ENCODE measurements at regions not wholly inside any gene's neighbourhood (a gene's known extent, or its start where the extent isn't known, plus 50 kb on each side); places are given as distances from the start of the nearest gene placed in this dataset.

DNA sequence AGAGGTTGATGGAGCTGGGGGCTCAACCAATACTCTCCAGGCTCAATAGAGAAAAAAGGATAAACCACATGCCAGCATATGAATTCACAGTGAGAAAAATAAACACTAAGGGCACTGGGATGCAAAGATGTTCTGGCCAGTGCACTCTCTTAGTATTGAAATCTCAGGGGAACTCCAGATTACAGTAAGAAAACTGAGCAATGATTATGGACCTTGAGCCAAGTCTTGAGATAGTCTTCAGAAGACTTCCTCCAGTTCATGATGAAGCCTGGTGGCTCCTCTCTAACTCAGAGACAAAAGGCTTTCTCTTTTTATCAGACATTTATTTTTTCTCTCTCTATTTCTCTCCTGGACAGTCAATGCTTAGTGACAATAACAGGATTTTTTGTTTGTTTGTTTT lies 139.8 kb upstream of the SPEF2 start:
- no peak for DNase-seq

DNA sequence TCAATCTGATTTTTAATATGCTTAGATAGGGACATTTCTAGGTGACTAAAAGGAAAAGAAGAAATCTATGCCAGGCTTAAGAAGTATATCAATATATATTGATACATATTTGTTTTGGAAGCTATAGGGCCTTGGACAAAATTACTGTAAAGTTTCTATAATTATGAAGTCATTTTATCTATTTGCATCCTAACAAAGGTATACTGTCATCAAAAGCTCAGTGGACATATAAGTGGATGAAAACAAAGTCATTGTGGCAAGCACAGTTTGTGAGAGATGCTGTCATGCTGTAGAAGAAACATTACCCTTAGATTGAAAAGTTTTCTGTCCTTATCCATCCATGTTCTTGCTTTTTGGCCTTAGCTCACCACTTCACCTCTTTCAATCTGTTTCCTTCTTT lies 140.3 kb upstream of the SPEF2 start:
- no peak for DNase-seq

DNA sequence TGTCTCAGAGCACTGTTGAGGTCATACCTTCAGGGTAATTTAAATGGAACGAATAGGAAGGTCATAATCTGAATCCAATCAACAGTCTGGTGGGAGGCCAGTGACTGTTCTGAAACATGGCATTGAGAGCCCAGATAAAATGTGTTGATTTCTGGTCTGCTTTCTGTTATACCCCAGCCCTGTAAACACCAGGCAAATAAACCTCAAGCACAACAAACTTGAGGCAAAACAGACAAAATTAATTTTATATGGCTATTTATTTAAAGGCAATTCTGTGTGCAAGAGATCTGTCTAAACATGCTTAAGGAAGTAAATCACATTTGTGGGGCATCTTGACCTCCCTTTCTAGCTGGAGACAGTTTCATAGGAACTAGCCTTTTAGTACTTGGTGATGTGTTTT lies 140.9 kb upstream of the SPEF2 start:
- DNase-seq, result no peak

DNA sequence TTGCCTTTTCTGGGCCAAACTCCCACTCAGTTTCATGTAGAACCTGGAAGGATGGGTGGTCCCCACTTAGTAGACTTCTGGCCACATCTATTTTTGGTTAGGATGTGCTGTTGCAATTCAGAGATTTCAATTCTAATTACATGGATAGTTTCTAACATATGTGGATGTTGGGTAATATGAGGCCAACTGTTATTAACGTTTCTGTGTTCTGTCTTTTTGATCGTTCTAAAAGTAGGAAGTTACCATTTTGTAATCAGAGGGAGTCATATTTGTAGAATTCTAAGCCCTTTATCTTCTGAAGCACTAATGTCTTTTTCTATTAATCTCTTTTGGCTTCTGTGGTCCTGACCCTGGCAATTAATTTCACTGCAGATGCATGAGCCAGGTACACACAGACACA lies 141.6 kb upstream of the SPEF2 start:
- no peak for DNase-seq

DNA sequence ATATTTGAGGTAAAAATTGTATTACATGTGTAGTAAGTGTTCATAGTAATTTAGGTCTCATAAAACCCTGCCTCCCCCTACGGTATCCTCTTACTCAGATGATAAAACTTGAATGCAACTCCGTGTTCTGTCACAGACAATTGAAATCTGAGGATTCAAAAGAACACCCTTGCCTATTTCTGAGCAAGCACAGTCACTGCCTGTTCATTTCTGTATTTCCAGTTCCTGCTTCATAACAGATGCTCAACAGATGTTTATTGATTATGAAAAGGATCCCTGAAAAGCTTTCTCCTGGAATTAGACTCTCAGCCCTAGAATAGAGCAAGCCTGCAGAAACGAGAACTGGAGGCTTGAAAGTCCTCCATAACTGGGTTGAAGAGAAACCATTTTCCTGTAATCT lies 144.1 kb upstream of the SPEF2 start:
- no peak for DNase-seq

DNA sequence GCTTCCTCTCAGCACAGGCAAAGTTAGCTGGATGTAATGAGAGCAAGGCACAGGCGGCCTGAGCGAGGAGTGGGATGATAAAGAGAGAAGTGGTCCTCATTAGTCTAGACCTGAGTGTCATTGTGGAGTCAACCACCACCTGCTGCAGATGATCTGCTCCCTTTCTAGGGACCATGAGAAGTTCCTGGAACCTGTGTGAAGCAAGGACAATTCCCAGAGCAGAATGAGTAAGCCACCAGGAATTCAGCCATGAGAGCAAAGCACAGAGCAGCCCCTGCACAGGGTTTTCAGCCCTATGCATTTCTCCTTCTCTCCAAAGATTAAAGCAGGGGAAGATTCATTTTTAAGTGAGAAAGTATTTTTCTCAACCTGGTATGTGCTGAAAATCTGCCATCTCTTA lies 146.8 kb upstream of the SPEF2 start:
- DNase-seq, result peak; percentile 7

DNA sequence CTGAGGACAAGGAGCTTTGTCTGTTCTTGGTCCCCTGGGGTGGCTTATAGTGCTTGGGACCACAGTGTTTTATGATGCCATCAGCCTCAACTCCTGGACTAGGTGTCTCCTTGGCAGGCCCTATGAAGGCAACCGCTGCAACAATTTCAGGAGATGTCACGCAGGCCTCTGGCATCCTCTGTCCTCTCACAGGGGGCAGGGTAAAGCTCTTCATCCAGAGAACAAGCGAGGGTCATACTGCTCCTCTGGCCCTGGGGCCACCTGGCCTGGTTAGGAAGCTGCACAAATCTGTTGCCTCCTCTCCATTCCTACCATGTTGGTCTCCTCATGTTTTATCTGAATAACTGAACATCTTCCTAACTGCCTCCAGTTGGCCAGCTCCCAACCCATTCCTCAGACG lies 148.9 kb upstream of the SPEF2 start:
- no peak for DNase-seq

DNA sequence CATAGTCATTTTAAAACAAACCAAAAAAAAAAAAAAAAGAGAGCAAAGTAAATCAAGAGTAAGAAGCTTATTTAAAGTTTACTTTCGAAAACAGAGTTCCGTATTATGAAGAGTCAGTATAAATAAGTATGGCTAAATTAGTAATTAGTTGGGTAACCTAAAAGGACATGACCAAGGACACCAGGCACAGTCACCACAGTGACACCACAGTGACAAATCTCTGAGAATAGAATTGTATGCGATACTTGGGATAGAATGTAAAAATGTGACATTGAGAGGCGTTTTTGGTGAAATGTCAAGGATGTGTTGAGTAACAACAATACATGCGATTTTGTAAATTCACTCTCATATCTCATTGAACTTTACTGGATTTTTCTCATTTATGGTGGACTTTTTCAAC lies 150.9 kb upstream of the SPEF2 start:
- DNase-seq, result no peak

DNA sequence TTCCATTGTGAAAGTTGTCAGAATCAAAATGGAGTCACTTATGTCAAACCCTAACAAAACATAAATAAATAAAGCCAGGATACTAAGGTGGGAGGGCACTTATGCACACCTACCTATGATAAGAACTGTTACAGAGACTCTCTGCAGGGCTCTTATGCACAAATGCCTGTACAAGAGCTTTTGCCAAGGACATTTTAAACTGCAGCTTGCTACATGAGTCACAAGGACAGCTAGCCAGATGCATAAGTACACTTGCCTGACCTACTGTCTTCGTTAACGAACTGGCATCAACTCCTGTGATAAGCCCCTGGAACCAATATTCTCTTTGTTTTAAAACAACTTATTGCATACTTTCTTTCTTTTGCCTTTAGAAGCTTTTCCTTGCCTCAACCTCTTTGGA lies 152.9 kb upstream of the SPEF2 start:
- DNase-seq, result no peak

DNA sequence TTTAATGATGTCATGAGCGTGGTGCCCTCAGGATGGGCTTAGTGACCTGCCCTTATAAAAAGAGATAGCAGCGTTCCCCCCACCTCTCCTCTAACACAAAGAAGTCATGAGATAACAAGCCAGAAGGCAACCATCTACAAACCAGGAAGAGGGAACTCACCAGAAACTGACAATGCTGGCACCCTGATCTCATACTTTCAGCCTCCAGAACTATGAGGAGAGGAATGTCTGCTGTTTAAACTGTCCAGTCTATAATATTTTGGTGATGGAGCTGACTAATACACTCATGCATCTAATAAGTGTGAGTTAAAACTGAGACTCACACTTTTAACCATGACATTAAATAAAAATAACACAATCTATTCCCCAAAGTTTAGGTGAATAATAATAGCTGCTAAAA lies 156.1 kb upstream of the SPEF2 start:
- DNase-seq, result no peak

DNA sequence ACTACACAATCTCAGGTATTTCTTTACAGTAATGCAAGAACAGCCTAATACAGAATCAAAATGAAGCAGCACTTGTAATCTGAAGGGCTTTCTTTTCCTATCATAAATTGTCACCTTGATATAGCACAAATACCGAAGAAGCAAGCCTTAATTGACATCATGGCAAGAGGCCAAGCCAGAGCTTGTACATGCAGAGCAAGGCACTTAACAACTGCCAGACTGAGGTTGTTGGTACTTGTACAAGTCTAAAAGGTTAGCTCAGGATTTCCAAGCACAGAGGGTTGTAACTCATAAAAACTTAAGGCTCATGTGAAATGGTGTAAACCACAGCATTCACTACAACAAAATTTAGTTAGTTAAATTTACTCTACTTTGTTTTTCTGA lies 158.8 kb upstream of the SPEF2 start:
- DNase-seq, result peak; percentile 18

DNA sequence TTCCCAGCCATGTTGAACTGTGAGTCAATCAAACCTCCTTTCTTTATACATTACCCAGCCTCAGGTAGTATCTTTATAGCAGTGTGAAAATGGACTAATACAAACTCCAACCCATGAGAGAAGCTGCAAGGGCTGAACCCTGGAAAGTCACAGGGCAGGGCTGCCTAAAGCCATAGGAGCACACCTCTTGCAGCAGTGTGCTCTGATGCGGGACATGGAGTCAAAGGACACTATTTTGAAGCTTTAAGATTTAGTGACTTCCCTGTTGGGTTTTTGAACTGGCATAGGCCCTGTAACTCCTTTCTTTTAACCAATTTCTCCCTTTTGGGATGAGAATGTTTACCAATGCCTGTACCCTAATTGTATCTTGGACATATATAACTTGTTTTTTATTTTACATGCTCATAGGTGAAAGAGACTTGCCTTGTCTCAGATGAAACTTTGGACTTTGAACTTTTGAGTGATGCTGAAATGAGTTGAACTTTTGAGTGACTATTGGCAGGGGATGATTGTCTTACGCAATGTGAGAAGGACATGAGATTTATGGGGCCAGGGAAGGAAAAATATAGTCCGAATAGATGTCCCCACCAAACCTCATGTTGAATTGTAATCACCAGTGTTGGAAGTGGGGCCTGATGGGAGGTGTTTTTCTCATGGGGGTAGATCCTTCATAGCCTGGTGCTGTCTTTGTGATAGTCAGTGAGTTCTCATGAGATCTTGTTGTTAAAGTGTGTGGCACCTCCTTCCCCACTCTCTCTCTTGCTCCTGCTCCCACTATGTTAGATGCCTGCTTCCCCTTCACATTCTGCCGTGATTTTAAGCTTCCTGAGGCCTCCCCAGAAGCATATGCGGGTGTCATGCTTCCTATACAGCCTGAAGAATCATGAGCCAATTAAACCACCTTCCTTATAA lies 159.5 kb upstream of the SPEF2 start:
- DNase-seq, result no peak

DNA sequence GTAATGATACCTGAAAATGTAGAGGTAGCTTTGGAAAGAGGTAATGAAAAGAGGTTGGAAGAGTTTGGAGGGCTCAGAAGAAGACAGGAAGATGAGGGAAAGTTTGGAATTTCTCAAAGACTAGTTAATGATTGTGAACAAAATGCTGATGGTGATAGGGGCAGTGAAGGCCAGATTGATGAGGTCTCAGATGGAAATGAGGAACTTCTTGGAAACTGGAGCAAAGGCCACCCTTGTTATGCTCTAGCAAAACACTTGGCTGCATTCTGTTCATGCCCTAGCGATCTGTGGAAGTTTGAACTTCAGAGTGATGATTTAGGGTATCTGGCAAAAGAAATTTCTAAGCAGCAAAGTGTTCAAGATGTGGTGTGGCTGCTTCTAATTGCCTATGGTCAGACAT lies 161.2 kb upstream of the SPEF2 start:
- no peak for DNase-seq

DNA sequence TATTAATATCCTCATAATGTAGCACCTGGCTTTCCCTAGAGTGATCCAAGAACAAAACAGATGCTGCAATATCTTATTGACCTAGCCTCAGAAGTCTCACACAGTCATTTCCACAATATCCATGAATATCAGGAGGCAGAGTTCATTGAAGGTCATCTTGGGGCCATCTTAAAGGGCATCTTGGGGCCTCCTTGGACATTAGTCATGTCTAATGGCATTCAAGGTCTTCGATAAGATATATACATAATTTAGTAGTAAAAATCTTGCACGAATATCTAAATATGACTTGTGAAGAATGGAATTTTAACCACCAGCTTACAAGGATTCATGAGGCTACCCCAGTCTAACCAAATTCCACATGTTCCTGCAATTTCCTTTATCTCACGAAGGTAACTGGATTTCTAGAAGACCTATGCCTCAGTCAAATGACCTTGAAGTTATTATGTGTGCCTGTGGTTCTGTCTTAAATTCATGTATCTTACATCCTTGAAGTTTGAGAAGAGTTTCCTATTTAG lies 163.6 kb upstream of the SPEF2 start:
- DNase-seq, result no peak

DNA sequence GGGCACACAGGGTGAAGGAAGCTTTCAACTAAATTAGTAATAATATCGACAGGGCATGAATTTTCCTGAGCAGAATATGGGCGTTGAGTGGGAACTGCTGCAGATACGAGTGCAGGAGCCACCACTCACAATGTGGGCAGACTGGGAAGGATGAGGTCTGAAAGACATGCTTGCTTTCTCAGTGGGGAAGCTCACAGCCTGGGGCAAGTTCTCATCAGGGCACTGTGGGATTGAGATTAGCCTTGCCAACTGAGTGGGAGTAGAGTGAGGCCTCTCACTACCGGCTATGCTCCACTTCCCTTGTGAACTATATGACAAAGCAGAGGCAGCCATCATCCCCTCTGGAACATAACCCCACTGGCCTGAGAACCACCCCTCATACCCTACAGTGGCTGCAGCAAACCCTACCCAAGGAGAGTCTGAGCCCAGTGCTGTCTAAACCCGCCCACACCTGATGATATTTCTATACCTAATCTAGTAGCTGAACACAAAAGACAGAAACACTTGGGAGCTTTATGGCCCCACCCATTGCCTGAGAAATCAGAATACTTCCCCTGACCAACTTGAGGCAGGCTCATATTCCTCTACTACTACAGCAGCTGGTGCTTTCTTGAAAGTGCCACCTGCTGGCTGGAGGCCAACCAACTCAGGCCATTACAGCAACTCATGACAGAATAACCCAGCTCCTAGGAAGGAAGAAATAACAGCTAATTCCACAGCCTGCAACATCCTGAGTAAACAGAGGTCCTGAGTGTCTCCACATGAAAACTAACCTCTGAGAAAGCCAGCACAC lies 173.7 kb upstream of the SPEF2 start:
- peak; percentile 2 for DNase-seq

DNA sequence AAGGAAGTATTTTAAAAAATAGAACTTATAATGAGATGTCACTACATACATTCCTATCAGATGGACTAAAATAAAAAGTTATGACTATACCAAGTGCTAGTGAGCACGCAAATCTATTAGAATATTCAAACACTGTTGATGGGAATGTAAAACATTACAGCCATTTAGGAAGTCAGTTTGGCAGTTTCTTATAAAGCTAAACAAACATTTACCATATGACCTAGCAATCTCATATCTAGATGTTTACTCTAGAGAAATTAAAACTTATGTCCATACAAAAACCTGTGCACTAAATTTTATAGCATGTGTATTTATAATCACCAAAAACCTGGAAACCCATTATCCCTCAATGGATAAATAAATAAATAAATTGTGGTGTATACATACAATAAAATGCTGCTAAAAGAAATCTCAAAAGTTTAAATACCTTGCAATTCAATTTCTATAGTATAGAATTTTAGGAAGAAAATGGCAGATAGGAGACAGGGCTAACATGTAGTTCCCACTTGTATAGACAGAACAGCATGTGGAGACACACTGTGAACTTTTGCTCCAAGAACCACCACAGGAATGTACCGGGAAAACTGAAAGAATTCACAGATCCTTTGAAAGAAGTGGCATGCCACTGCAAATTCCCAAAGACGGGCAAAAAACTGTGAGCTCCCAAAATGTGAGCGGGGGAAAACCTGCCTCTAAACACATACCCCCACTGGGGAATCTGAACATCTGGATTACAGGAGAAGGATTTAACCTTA lies 174.6 kb upstream of the SPEF2 start:
- DNase-seq, result no peak

DNA sequence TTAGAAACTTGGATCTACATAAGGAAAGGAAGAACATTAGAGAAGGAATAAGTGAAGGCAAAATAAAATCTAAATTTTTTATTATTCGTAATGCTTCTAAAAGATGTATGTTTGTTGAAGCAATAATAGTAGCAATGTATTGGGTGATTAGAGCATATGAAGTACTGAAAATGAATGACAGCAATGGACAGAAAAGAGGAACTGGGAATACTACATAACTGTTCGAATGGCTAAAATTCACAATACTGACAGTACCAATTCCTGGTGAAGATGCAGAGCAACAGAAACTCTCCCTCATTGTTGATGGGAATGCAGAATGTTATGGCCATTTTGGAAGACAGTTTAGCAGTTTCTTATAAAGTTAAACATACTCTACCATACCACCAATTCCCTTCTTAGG lies 177.3 kb upstream of the SPEF2 start:
- no peak for DNase-seq

DNA sequence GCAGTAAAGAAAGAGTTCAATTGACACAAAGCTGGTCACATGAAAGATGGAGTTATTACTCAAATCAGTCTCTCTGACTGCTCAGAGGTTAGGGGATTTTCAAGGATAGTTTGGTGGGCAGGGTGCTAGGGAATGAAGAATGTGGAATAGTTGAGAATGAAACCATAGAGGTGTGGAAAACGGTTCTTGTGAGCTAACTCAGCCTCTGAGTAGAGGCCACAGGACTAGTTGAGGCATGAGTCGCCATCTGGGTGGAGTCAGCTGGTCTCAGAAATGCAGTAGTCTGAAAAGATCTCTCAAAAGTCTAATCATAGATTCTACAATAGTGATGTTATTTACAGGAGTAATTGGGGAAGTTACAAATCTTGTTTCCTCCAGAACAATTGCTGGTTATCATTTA lies 178.9 kb upstream of the SPEF2 start:
- no peak for DNase-seq

DNA sequence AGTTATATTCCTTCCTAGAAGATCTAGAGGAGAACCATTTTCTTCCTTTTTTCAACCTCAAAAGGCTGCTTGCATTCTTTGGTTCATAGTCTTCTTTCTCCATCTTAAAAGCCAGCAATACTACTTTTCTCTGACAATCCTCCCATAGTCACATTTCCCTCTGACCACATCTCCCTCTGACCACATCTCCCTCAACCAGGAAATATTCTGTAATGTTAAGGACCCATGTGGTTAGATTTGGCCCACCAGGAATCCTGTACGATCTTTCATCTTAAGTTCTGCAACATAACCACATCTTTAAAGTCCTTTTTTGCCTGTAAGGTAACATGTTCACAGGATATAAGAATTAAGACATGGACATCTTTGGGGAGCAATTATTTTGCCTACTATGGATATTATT lies 179.4 kb upstream of the SPEF2 start:
- no peak for DNase-seq

DNA sequence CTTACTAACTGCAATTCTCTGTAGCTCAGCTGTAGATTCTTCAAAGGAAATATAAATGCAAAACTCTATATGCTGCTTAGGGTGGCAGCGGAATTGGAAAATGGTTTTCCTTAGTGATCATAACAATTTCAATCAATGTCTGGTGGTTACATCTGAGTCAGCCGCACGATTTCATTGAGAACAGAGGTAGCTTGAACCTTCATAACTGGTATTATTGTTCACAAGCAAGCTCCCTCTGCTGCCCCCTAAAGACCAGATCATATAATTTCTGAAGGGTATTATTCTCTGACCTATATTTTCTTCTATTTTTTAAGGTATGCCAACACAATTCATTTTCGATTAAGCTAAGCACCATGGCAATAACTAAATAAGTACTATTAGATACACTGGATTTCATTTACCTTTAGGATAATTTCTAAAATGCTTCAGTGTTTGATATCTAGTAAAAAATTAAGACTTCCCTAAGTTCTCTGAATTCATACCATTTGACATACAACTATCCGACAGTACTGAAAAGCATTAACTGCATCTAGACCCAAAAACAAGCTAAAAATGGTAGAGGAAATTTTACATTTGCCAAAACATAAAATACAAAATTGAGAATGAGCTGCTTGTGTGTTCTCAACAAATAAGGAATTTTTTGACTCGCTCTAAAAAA lies 181.1 kb upstream of the SPEF2 start:
- DNase-seq, result peak; percentile 75

DNA sequence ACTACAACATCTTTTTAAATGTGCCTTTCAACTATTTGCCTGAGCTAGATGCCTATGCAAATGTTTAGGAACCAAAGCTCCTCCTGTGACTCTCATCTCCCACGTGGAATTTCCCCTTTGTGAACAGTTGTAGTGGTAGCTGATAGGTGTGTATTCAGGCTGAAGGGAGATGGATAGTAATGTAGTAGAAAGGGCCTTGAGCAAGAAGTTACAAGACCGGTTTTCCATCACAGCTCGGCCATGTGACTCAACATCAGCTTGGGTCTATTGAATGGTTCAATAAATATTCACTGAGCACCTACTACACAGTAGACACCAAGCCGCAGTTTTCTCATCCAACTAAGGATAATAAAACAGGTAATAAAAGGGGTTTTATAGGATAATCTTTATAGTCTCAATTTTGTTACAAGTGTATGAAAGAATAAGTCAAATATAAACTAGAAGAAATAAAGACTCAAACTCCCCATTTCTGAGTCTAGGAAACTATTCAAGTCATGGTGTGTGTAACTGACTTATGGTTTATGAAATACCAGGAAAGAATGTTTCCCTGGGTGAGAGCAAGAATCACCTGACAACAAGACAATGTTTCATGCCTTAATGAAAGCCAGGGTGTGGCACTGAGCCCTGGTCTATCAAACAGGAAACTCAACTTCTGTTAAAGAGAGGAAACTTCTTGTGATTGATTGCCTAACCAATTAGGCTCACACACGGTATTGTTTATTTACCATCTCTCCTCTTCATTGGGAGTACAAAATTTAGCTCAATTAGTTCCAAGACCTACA lies 187.1 kb upstream of the SPEF2 start:
- peak; percentile 23 for DNase-seq

DNA sequence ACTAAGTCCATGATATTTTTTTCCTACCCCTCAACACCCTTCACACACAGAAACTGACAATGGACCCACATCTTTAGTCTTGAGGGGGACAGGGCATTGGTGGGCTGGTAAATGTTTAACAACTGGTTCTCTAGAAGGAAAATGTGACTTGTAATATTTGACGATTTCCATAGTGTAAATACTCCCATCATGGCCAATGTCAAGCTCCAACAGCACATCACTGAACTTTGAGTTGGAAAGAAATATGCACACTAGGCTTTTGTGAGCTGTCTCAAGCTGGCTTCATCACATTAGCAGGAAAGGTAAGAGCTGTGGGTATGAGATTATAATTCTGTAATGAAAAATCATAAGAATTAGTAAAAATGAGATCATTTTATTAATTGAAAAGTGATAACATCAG lies 189.9 kb upstream of the PRLR start:
- DNase-seq, result no peak
